ENCODE measurements at regions not wholly inside any gene's neighbourhood (a gene's known extent, or its start where the extent isn't known, plus 50 kb on each side); places are given as distances from the start of the nearest gene placed in this dataset.

DNA sequence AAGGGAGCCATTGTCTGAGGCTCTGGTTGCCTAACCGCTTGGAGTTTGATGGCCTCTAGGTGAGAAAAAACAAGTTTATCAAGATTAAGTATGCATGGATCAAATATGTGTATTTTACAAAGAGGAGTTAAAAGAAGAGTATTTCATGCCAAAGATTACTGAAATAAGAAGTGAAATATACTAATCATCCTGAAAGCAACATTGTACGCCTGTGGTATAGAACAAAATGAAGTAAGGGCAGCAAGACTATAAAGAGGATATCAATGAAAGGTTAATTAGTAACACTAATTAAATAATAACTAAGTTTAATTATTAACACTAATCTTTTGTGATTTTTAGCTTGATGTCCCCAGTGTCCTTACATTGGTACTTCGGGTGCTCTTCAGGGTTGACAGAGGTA is 276.7 kb downstream of the CALCRL start:
- Histone ChIP-seq H3K27ac (no peak overlapping the region), H3K4me1 (no peaks in the 10 kb centered on the region), H3K36me3 (no peaks in the 10 kb centered on the region), H3K27me3 (no peaks in the 10 kb centered on the region), H3K9me3 (no peaks in the 10 kb centered on the region), H3K4me3 (no peak overlapping the region)
- no peak for ATAC-seq
- TF ChIP-seq CTCF (IDR thresholded peaks at IDR 0.05): no peak
- intact Hi-C loops (cut with DNase I): no loop called here
- no peak for DNase-seq

DNA sequence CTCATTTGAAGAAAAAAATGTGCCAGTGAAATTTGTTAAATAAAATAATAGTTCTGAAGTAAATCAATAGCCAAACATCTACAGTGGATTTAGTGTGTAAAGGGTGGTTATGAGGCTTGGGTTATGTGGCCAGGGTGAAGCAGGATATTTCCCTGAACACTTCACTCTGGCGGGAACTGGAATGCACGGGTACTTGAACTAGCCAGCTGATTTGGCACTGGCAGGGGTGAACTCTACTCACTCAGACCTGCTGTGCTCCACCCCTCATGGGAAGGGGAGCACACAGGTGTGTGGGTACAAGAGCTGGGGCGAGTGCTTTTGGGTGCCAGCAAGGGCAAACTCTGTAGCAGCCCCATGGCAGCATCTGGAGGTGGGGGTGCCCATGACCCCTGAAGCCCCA is 278.2 kb downstream of the CALCRL start:
- H3K27ac ChIP-seq: no peak overlapping the region
- TF ChIP-seq CTCF (IDR thresholded peaks at IDR 0.05): no peak
- H3K9me3 ChIP-seq: no peaks in the 10 kb centered on the region
- no peaks in the 10 kb centered on the region for H3K4me1 ChIP-seq
- no peaks in the 10 kb centered on the region for H3K36me3 ChIP-seq
- DNase-seq (no peak), ATAC-seq (peak; percentile 90)
- no peaks in the 10 kb centered on the region for H3K27me3 ChIP-seq
- intact Hi-C loops (cut with DNase I): no loop called here
- H3K4me3 ChIP-seq: no peak overlapping the region

DNA sequence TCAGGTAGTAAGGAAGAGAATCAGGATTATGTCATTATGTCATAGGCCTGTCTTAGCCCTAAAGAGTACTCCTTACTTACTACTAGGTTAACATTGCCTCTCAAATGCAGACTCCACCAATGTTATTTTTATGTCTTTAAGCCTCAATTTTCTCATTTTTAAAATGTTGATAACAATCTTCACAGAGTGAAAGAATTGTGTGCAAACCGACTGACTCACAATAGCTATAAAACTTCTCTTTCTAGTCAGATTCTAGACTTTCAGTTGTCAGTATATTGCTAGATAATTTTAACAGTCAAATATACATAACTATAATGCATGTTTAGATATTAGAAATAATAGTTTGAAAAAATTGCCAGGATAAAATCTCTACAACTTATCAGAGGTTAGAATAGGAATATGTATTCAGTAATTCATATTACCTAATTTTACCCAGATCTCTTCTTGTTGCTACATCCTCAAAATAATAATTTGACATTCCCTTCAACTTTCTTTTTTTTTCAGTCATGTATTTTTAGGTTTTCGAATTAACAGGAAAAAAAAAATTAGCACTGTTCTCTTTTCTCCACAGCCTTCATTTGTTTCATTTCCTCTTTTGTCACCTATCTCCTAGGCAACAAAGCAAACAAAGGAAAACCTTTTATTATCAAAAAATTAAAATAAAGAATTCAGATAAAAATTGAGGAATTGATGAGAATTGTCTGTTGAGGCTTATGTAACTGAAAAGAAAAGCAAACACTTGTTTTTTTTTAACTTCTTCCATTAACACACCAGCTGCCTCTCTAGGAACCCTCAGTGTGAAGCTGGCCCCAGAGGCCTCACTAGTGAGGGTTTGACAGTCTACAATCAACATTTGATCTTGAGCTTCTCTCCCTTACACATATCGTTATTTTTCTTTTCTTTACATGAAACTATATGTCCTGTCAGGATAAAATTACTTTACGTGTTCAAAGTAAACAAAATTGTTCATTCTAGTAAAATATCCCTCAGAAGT is 279.0 kb downstream of the CALCRL start:
- peak; percentile 20 for ATAC-seq

GRCh38 chr2:187167491-187167890 is 280.6 kb downstream of the CALCRL start:
- Histone ChIP-seq H3K36me3 (no peaks in the 10 kb centered on the region), H3K27me3 (no peaks in the 10 kb centered on the region), H3K9me3 (no peaks in the 10 kb centered on the region), H3K4me3 (no peak overlapping the region), H3K4me1 (no peaks in the 10 kb centered on the region), H3K27ac (no peak overlapping the region)
- intact Hi-C loops (cut with DNase I): no loop called here
- TF ChIP-seq CTCF (IDR thresholded peaks at IDR 0.05): no peak
- DNase-seq (no peak), ATAC-seq (no peak)

More for the DNA sequence above, 279.0 kb downstream of the CALCRL start:
- H3K9me3 ChIP-seq: no peaks in the 10 kb centered on the region
- TF ChIP-seq CTCF (IDR thresholded peaks at IDR 0.05): no peak
- no peaks in the 10 kb centered on the region for H3K27me3 ChIP-seq
- H3K4me1 ChIP-seq: no peaks in the 10 kb centered on the region
- H3K4me3 ChIP-seq: no peak overlapping the region
- no peak for DNase-seq
- no peaks in the 10 kb centered on the region for H3K36me3 ChIP-seq
- no peak overlapping the region for H3K27ac ChIP-seq
- intact Hi-C loops (cut with DNase I): no loop called here

DNA sequence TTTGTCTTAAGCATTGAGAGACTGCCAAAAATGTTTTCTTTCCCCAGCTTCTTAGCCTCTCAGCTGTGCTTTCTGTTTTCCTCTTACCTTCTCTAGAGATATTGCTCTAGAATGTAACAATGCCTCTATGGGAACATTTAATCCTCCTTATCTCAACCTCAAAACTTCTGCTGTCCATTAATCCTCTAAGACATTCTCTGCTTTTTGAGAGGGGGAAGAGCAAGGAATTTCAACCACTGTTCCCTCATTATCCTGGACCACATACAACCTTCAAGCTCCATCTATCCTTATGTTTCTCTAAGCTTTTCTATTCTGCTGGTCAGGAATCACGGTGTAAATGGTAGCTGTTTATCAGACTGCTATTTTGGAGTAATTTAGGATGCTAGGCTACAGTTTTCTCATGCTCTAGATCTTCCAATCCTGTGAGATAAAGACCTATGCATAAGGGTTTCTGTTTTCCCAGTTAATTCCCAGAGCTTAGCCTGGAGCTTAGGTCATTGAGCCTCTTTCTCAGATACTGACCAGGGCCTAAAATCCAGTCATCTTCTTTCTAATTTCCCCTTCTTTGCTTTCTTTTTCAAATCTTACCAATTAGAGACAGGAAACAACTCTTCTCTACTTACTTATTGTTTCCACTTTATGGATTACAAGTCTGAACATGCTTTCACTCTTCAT is 282.0 kb downstream of the CALCRL start:
- DNase-seq: no peak
- no peak overlapping the region for H3K27ac ChIP-seq
- TF ChIP-seq CTCF (IDR thresholded peaks at IDR 0.05): no peak
- no peaks in the 10 kb centered on the region for H3K9me3 ChIP-seq
- H3K4me3 ChIP-seq: no peak overlapping the region
- no peak for ATAC-seq
- no peaks in the 10 kb centered on the region for H3K4me1 ChIP-seq
- no peaks in the 10 kb centered on the region for H3K36me3 ChIP-seq
- intact Hi-C loops (cut with DNase I): no loop called here
- no peaks in the 10 kb centered on the region for H3K27me3 ChIP-seq
